SU-DHL-6 (cell line): ENCODE measurements at regions not wholly inside any gene's neighbourhood (a gene's known extent, or its start where the extent isn't known, plus 50 kb on each side); places are given as distances from the start of the nearest gene placed in this dataset.

ENCODE experiments used
- EZH2phosphoT487 ChIP-seq: fragments of 200-600 bp; sonication (generic), shearing (Covaris generic); conservative IDR thresholded peaks from 2 replicates; pipeline ENCODE4 v1.6.1; 2018; ENCODE audit warnings: mild to moderate bottlenecking, antibody characterized with exemption, low read length, moderate library complexity, mixed read lengths
- TF ChIP-seq, protein P1 (sequence below): fragments of 200-600 bp; sonication (generic); IDR thresholded peaks from one replicate; pipeline ENCODE4 v1.5.1; 2017; ENCODE audit warnings: antibody characterized with exemption, mild to moderate bottlenecking, low read length, moderate library complexity; ENCODE audit not compliant: insufficient read depth, poor library complexity, severe bottlenecking

DNA sequence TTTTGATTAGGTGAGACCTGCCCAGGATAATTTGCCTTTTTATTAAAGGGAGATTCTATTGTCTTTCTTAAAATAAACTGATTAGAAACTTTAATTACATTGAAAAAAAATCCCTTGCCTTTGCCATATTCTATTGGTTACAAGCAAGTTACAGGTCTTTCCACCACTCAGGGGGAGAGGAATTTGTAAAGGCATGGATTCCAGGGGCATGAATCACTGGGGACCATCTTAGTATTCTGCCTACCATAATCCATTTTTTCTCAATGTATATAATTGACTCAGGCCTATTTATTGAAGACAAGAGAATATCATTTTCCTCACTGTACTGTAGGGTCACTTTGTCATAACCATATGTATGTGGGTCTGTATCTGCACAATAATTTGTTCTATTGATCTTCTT is 124.3 kb upstream of the PDE4B start:
- no peak for TF ChIP-seq EZH2phosphoT487
- TF ChIP-seq, protein P1, sequence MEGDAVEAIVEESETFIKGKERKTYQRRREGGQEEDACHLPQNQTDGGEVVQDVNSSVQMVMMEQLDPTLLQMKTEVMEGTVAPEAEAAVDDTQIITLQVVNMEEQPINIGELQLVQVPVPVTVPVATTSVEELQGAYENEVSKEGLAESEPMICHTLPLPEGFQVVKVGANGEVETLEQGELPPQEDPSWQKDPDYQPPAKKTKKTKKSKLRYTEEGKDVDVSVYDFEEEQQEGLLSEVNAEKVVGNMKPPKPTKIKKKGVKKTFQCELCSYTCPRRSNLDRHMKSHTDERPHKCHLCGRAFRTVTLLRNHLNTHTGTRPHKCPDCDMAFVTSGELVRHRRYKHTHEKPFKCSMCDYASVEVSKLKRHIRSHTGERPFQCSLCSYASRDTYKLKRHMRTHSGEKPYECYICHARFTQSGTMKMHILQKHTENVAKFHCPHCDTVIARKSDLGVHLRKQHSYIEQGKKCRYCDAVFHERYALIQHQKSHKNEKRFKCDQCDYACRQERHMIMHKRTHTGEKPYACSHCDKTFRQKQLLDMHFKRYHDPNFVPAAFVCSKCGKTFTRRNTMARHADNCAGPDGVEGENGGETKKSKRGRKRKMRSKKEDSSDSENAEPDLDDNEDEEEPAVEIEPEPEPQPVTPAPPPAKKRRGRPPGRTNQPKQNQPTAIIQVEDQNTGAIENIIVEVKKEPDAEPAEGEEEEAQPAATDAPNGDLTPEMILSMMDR, result no peak
